Loucy (cell line): ENCODE measurements at regions not wholly inside any gene's neighbourhood (a gene's known extent, or its start where the extent isn't known, plus 50 kb on each side); places are given as distances from the start of the nearest gene placed in this dataset.

Experiments
- H2AFZ ChIP-seq: fragments of 200-600 bp; sonication (generic); 2 replicates; pipeline ENCODE4 v1.6.0; 2016; ENCODE audit warnings: antibody characterized with exemption, mild to moderate bottlenecking, low read length, moderate library complexity
- H3F3A ChIP-seq: fragments of 200-600 bp; 2 replicates; pipeline ENCODE4 v1.6.0; 2016; ENCODE audit warnings: antibody characterized with exemption, low read depth, mild to moderate bottlenecking
- H3K27me3 ChIP-seq: fragments of 200-600 bp; sonication (generic); 2 replicates; pipeline ENCODE4 v1.6.1; 2014; ENCODE audit warnings: low read length, mild to moderate bottlenecking; ENCODE audit not compliant: insufficient read depth, poor library complexity, severe bottlenecking
- H3K36me3 ChIP-seq: fragments of 200-600 bp; sonication (generic); 2 replicates; pipeline ENCODE4 v1.6.1; 2016; ENCODE audit warnings: low read length; ENCODE audit not compliant: insufficient read depth
- H3K4me1 ChIP-seq: fragments of 200-600 bp; sonication (generic); 2 replicates; pipeline ENCODE4 v1.5.1; 2014; ENCODE audit warnings: low read length, mild to moderate bottlenecking; ENCODE audit not compliant: insufficient read depth, poor library complexity, severe bottlenecking
- H3K4me2 ChIP-seq: fragments of 200-600 bp; sonication (generic); 2 replicates; pipeline ENCODE4 v1.6.0; 2014; ENCODE audit warnings: antibody characterized with exemption, low read length, low read depth, mild to moderate bottlenecking; ENCODE audit not compliant: poor library complexity, severe bottlenecking
- H3K4me3 ChIP-seq: fragments of 200-600 bp; sonication (generic); 2 replicates; pipeline ENCODE4 v1.5.1; 2014; ENCODE audit warnings: low read length, mild to moderate bottlenecking, mixed read lengths; ENCODE audit not compliant: poor library complexity, severe bottlenecking
- H3K79me2 ChIP-seq: fragments of 200-600 bp; sonication (generic); 2 replicates; pipeline ENCODE4 v1.6.1; 2014; ENCODE audit warnings: low read length; ENCODE audit not compliant: insufficient read depth
- H3K9ac ChIP-seq: fragments of 200-600 bp; sonication (generic); 2 replicates; pipeline ENCODE4 v1.6.0; 2014; ENCODE audit warnings: mild to moderate bottlenecking, low read depth, low read length, moderate library complexity; ENCODE audit not compliant: poor library complexity, severe bottlenecking
- H3K9me2 ChIP-seq: fragments of 200-600 bp; sonication (generic); replicated peaks from 2 replicates; pipeline ENCODE4 v1.6.1; 2016; ENCODE audit warnings: low read depth, low read length, mixed read lengths
- H3K9me3 ChIP-seq: fragments of 200-600 bp; sonication (generic); 2 replicates; pipeline ENCODE4 v1.6.1; 2014; ENCODE audit warnings: mild to moderate bottlenecking, antibody characterized with exemption, low read length, low read depth; ENCODE audit not compliant: insufficient read depth
- H4K20me1 ChIP-seq: fragments of 200-600 bp; sonication (generic); 2 replicates; pipeline ENCODE4 v1.6.0; 2014; ENCODE audit warnings: antibody characterized with exemption, low read length, mild to moderate bottlenecking; ENCODE audit not compliant: insufficient read depth, poor library complexity, severe bottlenecking
- CTCF ChIP-seq: fragments of 200-600 bp; sonication (generic); conservative IDR thresholded peaks from 2 replicates; pipeline ENCODE4 v1.5.1; 2014; ENCODE audit warnings: mild to moderate bottlenecking, antibody characterized with exemption, low read length
- EZH2phosphoT487 ChIP-seq: fragments of 200-600 bp; IDR thresholded peaks from 2 replicates; pipeline ENCODE4 v1.6.1; 2018; ENCODE audit warnings: antibody characterized with exemption, mild to moderate bottlenecking, moderate library complexity, borderline replicate concordance

GRCh38 chr21:16376673-16377072, 646.9 kb downstream of the USP25 start:
- no peaks in the 10 kb centered on the region for H3K9me3 ChIP-seq
- H3K9me2 ChIP-seq, result no peaks in the 10 kb centered on the region
- no peak overlapping the region for H3K9ac ChIP-seq
- H3K27me3 ChIP-seq, result no peaks in the 10 kb centered on the region
- H3K4me2 ChIP-seq, result no peak overlapping the region
- H2AFZ ChIP-seq, result no peak overlapping the region
- no peaks in the 10 kb centered on the region for H3F3A ChIP-seq
- no peaks in the 10 kb centered on the region for H3K4me1 ChIP-seq
- H4K20me1 ChIP-seq, result no peaks in the 10 kb centered on the region
- H3K36me3 ChIP-seq, result no peaks in the 10 kb centered on the region
- H3K79me2 ChIP-seq, result no peaks in the 10 kb centered on the region
- H3K4me3 ChIP-seq, result no peak overlapping the region
- TF ChIP-seq CTCF, result no peak
- TF ChIP-seq EZH2phosphoT487, result no peak

- Histone ChIP-seq H3K27me3 (no peaks in the 10 kb centered on the region), H3K4me1 (no peaks in the 10 kb centered on the region), H3F3A (no peaks in the 10 kb centered on the region), H3K36me3 (no peaks in the 10 kb centered on the region), H3K9me2 (no peaks in the 10 kb centered on the region), H3K4me2 (no peak overlapping the region), H3K9me3 (no peaks in the 10 kb centered on the region), H3K4me3 (no peak overlapping the region), H3K79me2 (no peaks in the 10 kb centered on the region), H4K20me1 (no peaks in the 10 kb centered on the region), H2AFZ (no peak overlapping the region), H3K9ac (no peak overlapping the region)
- TF ChIP-seq EZH2phosphoT487 (no peak), CTCF (no peak)
Observed at GRCh38 chr21:16377120-16377658, 647.4 kb downstream of the USP25 start.

GRCh38 chr21:16377857-16378256, 648.1 kb downstream of the USP25 start:
- H3K4me1 ChIP-seq, result no peaks in the 10 kb centered on the region
- TF ChIP-seq CTCF (no peak), EZH2phosphoT487 (no peak)

More at GRCh38 chr21:16377857-16378256, 648.1 kb downstream of the USP25 start:
- no peak overlapping the region for H3K9ac ChIP-seq
- H4K20me1 ChIP-seq, result no peaks in the 10 kb centered on the region
- no peaks in the 10 kb centered on the region for H3K79me2 ChIP-seq
- H2AFZ ChIP-seq, result no peak overlapping the region
- no peaks in the 10 kb centered on the region for H3K9me3 ChIP-seq
- no peaks in the 10 kb centered on the region for H3K27me3 ChIP-seq
- no peak overlapping the region for H3K4me3 ChIP-seq
- H3K9me2 ChIP-seq, result no peaks in the 10 kb centered on the region
- H3K4me2 ChIP-seq, result no peak overlapping the region
- no peaks in the 10 kb centered on the region for H3K36me3 ChIP-seq
- H3F3A ChIP-seq, result no peaks in the 10 kb centered on the region
